HG03045 (cell line): ENCODE measurements at regions not wholly inside any gene's neighbourhood (a gene's known extent, or its start where the extent isn't known, plus 50 kb on each side); places are given as distances from the start of the nearest gene placed in this dataset.
A peak's percentile ranks its signal among the peaks of the same experiment; 100 is the strongest.

Experiments
- ATAC-seq: cut with Tn5 transposase; IDR thresholded peaks from one replicate; pipeline ENCODE4 v1.9.1; 2021; ENCODE audit warnings: mild to moderate bottlenecking, moderate library complexity; ENCODE audit not compliant: unreplicated experiment

- no peak for ATAC-seq
These were observed 212.5 kb downstream of the SEMA6A start for GRCh38 chr5:116361979-116362577.

GRCh38 chr5:116361171-116361967 is 213.3 kb downstream of the SEMA6A start:
- no peak for ATAC-seq

GRCh38 chr5:116360008-116360853 is 214.4 kb downstream of the SEMA6A start:
- ATAC-seq: no peak

GRCh38 chr5:116359592-116359991 is 215.0 kb downstream of the SEMA6A start:
- no peak for ATAC-seq

GRCh38 chr5:116358911-116359418 is 215.7 kb downstream of the SEMA6A start:
- ATAC-seq: peak; percentile 99

GRCh38 chr5:116358015-116358523 is 216.6 kb downstream of the SEMA6A start:
- no peak for ATAC-seq

GRCh38 chr5:116355819-116356601 is 218.6 kb downstream of the SEMA6A start:
- ATAC-seq: no peak

- no peak for ATAC-seq
These were observed 219.9 kb downstream of the SEMA6A start for GRCh38 chr5:116354699-116355098.

GRCh38 chr5:116347657-116348056 is 227.0 kb downstream of the SEMA6A start:
- ATAC-seq: no peak

- ATAC-seq: no peak
These were observed 230.7 kb downstream of the SEMA6A start for GRCh38 chr5:116343961-116344360.
